ENCODE measurements at regions not wholly inside any gene's neighbourhood (a gene's known extent, or its start where the extent isn't known, plus 50 kb on each side); places are given as distances from the start of the nearest gene placed in this dataset.
A peak's percentile ranks its signal among the peaks of the same experiment; 100 is the strongest.

DNA sequence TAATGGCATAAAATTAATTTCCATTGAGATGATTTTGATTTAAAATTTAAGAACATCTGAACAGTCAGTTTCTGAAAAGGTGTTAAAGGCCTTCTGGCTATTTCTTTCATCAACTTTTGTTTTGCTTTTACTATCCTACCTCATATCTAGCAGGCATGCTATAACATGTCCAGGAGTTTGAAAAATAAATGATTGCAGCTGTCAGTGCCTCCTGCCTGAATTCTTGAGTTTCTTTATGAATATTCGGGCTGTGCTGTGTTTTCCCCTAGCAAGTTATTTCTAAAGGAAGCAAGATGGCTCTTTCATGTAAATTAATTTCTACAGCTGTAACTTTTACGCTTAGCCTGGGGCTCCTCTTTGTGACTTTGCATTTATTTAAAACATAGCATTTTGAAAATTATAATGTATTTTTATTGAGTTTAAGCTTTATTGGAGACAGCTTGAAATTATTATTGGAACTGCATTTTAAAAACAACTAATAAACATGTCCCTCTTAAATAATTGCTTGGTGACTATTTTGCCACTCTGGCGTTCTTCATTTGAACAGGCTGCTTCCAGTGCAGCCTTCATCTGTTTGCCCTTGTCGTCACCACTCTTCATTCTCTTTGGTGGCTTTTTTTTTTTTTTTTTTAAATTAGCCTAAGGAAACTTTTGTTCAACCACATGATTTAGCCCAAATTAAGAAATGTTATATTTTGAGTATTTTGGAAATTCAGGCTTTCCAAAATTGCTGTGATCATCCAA, 1083.4 kb upstream of the LRRN3 start:
- H3K23ac ChIP-seq (ENCODE audit: low read length): no peak overlapping the region

DNA sequence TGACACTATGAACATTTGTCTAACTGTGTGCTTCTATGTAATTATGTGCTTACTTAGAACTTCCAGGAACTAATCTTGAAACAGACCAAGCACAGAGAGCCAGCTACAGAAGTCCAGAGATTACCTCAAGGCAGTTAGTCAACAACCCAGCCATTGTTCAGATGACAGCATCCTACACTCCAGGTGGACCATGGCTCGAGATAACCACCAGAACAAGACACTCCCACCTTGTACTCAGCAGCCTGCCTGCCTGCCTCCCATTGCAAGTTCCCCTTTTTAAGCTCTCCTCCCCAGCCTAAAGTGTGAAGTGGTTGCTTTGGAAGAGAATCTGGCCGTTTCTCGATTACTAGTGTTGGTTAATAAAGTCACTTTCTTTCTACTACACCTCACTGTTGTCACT, 1080.6 kb upstream of the LRRN3 start:
- H2BK120ac ChIP-seq (ENCODE audit: low read depth, low read length): no peak overlapping the region
- H3K27me3 ChIP-seq (ENCODE audit: insufficient read depth, low read length, poor library complexity): no peaks in the 10 kb centered on the region
- no peak overlapping the region for H2BK15ac ChIP-seq (replicated peaks; ENCODE audit: low read depth)
- no peak overlapping the region for H3K4ac ChIP-seq (ENCODE audit: low read depth, low read length)
- H3K27ac ChIP-seq (ENCODE audit: low read depth, low read length): no peak overlapping the region
- no peak overlapping the region for H4K5ac ChIP-seq (ENCODE audit: low read length)
- H3K4me3 ChIP-seq (ENCODE audit: low read length): no peak overlapping the region
- no CpG with 5 or more reads among the region's 3 CpGs for WGBS (ENCODE audit: extremely low coverage, insufficient coverage, low lambda C conversion rate)
- H3K56ac ChIP-seq (ENCODE audit: low read length): no peak overlapping the region
- no peak overlapping the region for H3K18ac ChIP-seq (ENCODE audit: low read length)
- H3K4me2 ChIP-seq (ENCODE audit: low read length): no peak overlapping the region
- no peaks in the 10 kb centered on the region for H3K79me2 ChIP-seq (ENCODE audit: control insufficient read depth, insufficient read depth, low read length)
- H2AK5ac ChIP-seq (ENCODE audit: low read length): no peak overlapping the region
- H2BK5ac ChIP-seq (ENCODE audit: low read length): no peak overlapping the region
- DNase-seq: peak; percentile 49
- H3K4me1 ChIP-seq (ENCODE audit: control insufficient read depth, low read depth, low read length): no peaks in the 10 kb centered on the region
- no peak overlapping the region for H4K8ac ChIP-seq (ENCODE audit: low read depth, low read length)
- H3K23ac ChIP-seq (ENCODE audit: low read length): no peak overlapping the region
- H3K79me1 ChIP-seq (ENCODE audit: low read length): no peaks in the 10 kb centered on the region
- no peak overlapping the region for H3K9ac ChIP-seq (ENCODE audit: low read length)
- H3K36me3 ChIP-seq (ENCODE audit: control insufficient read depth, insufficient read depth, low read length): no peaks in the 10 kb centered on the region

More for the DNA sequence above, 1083.4 kb upstream of the LRRN3 start:
- H3K4ac ChIP-seq (ENCODE audit: low read depth, low read length): no peak overlapping the region
- no peak overlapping the region for H3K56ac ChIP-seq (ENCODE audit: low read length)
- no peaks in the 10 kb centered on the region for H3K27me3 ChIP-seq (ENCODE audit: insufficient read depth, low read length, poor library complexity)
- no peaks in the 10 kb centered on the region for H3K4me1 ChIP-seq (ENCODE audit: control insufficient read depth, low read depth, low read length)
- H4K5ac ChIP-seq (ENCODE audit: low read length): no peak overlapping the region
- no peaks in the 10 kb centered on the region for H3K79me2 ChIP-seq (ENCODE audit: control insufficient read depth, insufficient read depth, low read length)
- no peak overlapping the region for H3K4me2 ChIP-seq (ENCODE audit: low read length)
- no peak for DNase-seq
- H3K36me3 ChIP-seq (ENCODE audit: control insufficient read depth, insufficient read depth, low read length): no peaks in the 10 kb centered on the region
- no peak overlapping the region for H3K27ac ChIP-seq (ENCODE audit: low read depth, low read length)
- H3K4me3 ChIP-seq (ENCODE audit: low read length): no peak overlapping the region
- WGBS (ENCODE audit: extremely low coverage, insufficient coverage, low lambda C conversion rate): no CpG with 5 or more reads among the region's 4 CpGs
- H3K79me1 ChIP-seq (ENCODE audit: low read length): no peaks in the 10 kb centered on the region
- no peak overlapping the region for H2BK5ac ChIP-seq (ENCODE audit: low read length)
- no peak overlapping the region for H2AK5ac ChIP-seq (ENCODE audit: low read length)
- no peak overlapping the region for H2BK15ac ChIP-seq (replicated peaks; ENCODE audit: low read depth)
- no peak overlapping the region for H2BK120ac ChIP-seq (ENCODE audit: low read depth, low read length)
- H4K8ac ChIP-seq (ENCODE audit: low read depth, low read length): no peak overlapping the region
- no peak overlapping the region for H3K9ac ChIP-seq (ENCODE audit: low read length)
- H3K18ac ChIP-seq (ENCODE audit: low read length): no peak overlapping the region

DNA sequence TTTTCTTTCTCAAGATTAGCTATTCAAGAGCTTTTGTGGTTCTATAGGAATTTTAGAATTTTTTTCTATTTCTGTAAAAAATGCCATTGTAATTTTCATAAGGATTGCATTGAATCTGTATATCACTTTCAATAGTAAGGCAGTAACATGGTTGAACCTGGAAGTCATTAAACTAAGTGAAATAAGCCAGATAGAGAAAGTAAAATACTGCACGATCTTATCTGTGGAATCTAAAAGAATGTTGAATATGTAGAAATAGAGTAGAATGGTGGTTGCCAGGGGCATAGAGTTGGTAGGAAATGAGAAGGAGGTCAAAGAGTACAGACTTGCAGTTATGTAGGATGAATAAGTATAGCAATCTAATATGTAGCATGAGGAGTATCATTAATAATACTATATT, 1073.5 kb upstream of the LRRN3 start:
- Histone ChIP-seq H3K56ac (ENCODE audit: low read length) (no peak overlapping the region), H3K4ac (ENCODE audit: low read depth, low read length) (no peak overlapping the region), H2BK5ac (ENCODE audit: low read length) (no peak overlapping the region), H2AK5ac (ENCODE audit: low read length) (no peak overlapping the region), H3K27ac (ENCODE audit: low read depth, low read length) (no peak overlapping the region), H4K5ac (ENCODE audit: low read length) (no peak overlapping the region), H3K18ac (ENCODE audit: low read length) (no peak overlapping the region), H3K4me1 (ENCODE audit: control insufficient read depth, low read depth, low read length) (no peaks in the 10 kb centered on the region), H3K27me3 (ENCODE audit: insufficient read depth, low read length, poor library complexity) (no peaks in the 10 kb centered on the region), H3K9ac (ENCODE audit: low read length) (no peak overlapping the region), H3K23ac (ENCODE audit: low read length) (no peak overlapping the region), H2BK15ac (replicated peaks; ENCODE audit: low read depth) (no peak overlapping the region), H3K79me2 (ENCODE audit: control insufficient read depth, insufficient read depth, low read length) (no peaks in the 10 kb centered on the region), H3K79me1 (ENCODE audit: low read length) (no peaks in the 10 kb centered on the region), H3K4me2 (ENCODE audit: low read length) (no peak overlapping the region), H3K36me3 (ENCODE audit: control insufficient read depth, insufficient read depth, low read length) (no peaks in the 10 kb centered on the region), H4K8ac (ENCODE audit: low read depth, low read length) (no peak overlapping the region), H3K4me3 (ENCODE audit: low read length) (no peak overlapping the region), H2BK120ac (ENCODE audit: low read depth, low read length) (no peak overlapping the region)
- no peak for DNase-seq
- no CpG with 5 or more reads among the region's 1 CpG for WGBS (ENCODE audit: extremely low coverage, insufficient coverage, low lambda C conversion rate)

DNA sequence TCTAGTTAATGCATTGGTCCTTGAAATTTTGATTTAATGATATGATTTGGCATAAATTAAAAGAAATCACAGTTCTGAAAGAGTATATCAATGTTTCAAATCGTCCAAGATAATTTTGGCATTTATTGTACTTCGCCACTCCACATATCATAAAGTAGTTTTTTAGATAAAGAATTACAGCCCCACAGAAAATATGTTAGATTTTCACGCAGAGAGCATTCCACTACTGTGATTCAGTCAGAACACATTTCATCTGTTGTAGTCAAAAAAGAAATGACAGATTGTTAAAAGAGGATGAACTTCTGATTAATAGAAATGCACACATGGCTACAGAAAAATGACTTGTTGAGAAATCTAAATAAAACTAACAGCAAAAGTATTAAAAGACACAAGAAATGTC, 1063.5 kb upstream of the LRRN3 start:
- no peak overlapping the region for H3K27ac ChIP-seq (ENCODE audit: low read depth, low read length)
- no peaks in the 10 kb centered on the region for H3K79me2 ChIP-seq (ENCODE audit: control insufficient read depth, insufficient read depth, low read length)
- H2BK15ac ChIP-seq (replicated peaks; ENCODE audit: low read depth): no peak overlapping the region
- H2BK120ac ChIP-seq (ENCODE audit: low read depth, low read length): no peak overlapping the region
- H3K23ac ChIP-seq (ENCODE audit: low read length): no peak overlapping the region
- H2BK5ac ChIP-seq (ENCODE audit: low read length): no peak overlapping the region
- no peak overlapping the region for H4K5ac ChIP-seq (ENCODE audit: low read length)
- H3K9ac ChIP-seq (ENCODE audit: low read length): no peak overlapping the region
- no peaks in the 10 kb centered on the region for H3K4me1 ChIP-seq (ENCODE audit: control insufficient read depth, low read depth, low read length)
- H4K8ac ChIP-seq (ENCODE audit: low read depth, low read length): no peak overlapping the region
- WGBS (ENCODE audit: extremely low coverage, insufficient coverage, low lambda C conversion rate): no CpG with 5 or more reads among the region's 3 CpGs
- H3K79me1 ChIP-seq (ENCODE audit: low read length): no peaks in the 10 kb centered on the region
- no peak overlapping the region for H3K4me3 ChIP-seq (ENCODE audit: low read length)
- H3K4ac ChIP-seq (ENCODE audit: low read depth, low read length): no peak overlapping the region
- H3K4me2 ChIP-seq (ENCODE audit: low read length): no peak overlapping the region
- H3K36me3 ChIP-seq (ENCODE audit: control insufficient read depth, insufficient read depth, low read length): no peaks in the 10 kb centered on the region
- DNase-seq: no peak
- no peak overlapping the region for H2AK5ac ChIP-seq (ENCODE audit: low read length)
- no peaks in the 10 kb centered on the region for H3K27me3 ChIP-seq (ENCODE audit: insufficient read depth, low read length, poor library complexity)
- no peak overlapping the region for H3K18ac ChIP-seq (ENCODE audit: low read length)
- no peak overlapping the region for H3K56ac ChIP-seq (ENCODE audit: low read length)

DNA sequence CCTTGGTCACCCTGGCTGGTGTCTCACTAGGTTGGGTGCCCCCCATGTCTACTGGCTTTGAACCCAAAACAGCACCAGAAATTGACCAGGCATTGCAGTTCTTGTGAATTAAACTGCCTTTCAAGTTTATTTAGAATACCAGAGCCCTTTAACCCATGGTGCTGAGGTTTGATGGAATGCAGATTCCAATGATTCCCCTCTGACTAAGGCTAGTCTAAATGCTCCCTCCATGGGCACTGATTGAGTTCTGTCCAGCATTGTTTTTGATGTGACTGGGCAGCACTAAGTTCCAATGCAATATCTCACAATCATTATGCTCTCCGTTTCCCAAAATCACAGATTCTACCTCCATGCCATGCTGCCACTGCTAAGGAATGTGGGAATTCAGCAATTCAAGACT, 1047.4 kb upstream of the LRRN3 start:
- H2BK15ac ChIP-seq (replicated peaks; ENCODE audit: low read depth): no peak overlapping the region
- H3K36me3 ChIP-seq (ENCODE audit: control insufficient read depth, insufficient read depth, low read length): no peaks in the 10 kb centered on the region
- no peaks in the 10 kb centered on the region for H3K79me2 ChIP-seq (ENCODE audit: control insufficient read depth, insufficient read depth, low read length)
- H3K56ac ChIP-seq (ENCODE audit: low read length): no peak overlapping the region
- no peak overlapping the region for H3K23ac ChIP-seq (ENCODE audit: low read length)
- no peak overlapping the region for H3K4ac ChIP-seq (ENCODE audit: low read depth, low read length)
- no peak overlapping the region for H3K9ac ChIP-seq (ENCODE audit: low read length)
- no peaks in the 10 kb centered on the region for H3K4me1 ChIP-seq (ENCODE audit: control insufficient read depth, low read depth, low read length)
- no peak overlapping the region for H3K4me2 ChIP-seq (ENCODE audit: low read length)
- no peak overlapping the region for H3K27ac ChIP-seq (ENCODE audit: low read depth, low read length)
- H2BK5ac ChIP-seq (ENCODE audit: low read length): no peak overlapping the region
- no peak overlapping the region for H2AK5ac ChIP-seq (ENCODE audit: low read length)
- no peak overlapping the region for H3K4me3 ChIP-seq (ENCODE audit: low read length)
- DNase-seq: no peak
- no peak overlapping the region for H2BK120ac ChIP-seq (ENCODE audit: low read depth, low read length)
- no peak overlapping the region for H3K18ac ChIP-seq (ENCODE audit: low read length)
- H3K27me3 ChIP-seq (ENCODE audit: insufficient read depth, low read length, poor library complexity): no peaks in the 10 kb centered on the region
- WGBS (ENCODE audit: extremely low coverage, insufficient coverage, low lambda C conversion rate): no CpG with 5 or more reads among the region's 1 CpG
- no peak overlapping the region for H4K8ac ChIP-seq (ENCODE audit: low read depth, low read length)
- no peak overlapping the region for H4K5ac ChIP-seq (ENCODE audit: low read length)
- H3K79me1 ChIP-seq (ENCODE audit: low read length): no peaks in the 10 kb centered on the region

GRCh38 chr7:110050785-110051184, 1040.1 kb upstream of the LRRN3 start:
- Histone ChIP-seq H3K4me1 (ENCODE audit: control insufficient read depth, low read depth, low read length) (no peaks in the 10 kb centered on the region), H3K27ac (ENCODE audit: low read depth, low read length) (no peak overlapping the region), H2BK120ac (ENCODE audit: low read depth, low read length) (no peak overlapping the region), H4K5ac (ENCODE audit: low read length) (no peak overlapping the region), H3K4ac (ENCODE audit: low read depth, low read length) (no peak overlapping the region), H2BK15ac (replicated peaks; ENCODE audit: low read depth) (no peak overlapping the region), H3K23ac (ENCODE audit: low read length) (no peak overlapping the region), H3K9ac (ENCODE audit: low read length) (no peak overlapping the region), H3K56ac (ENCODE audit: low read length) (no peak overlapping the region), H3K27me3 (ENCODE audit: insufficient read depth, low read length, poor library complexity) (no peaks in the 10 kb centered on the region), H3K4me2 (ENCODE audit: low read length) (no peak overlapping the region), H2AK5ac (ENCODE audit: low read length) (no peak overlapping the region), H3K79me1 (ENCODE audit: low read length) (no peaks in the 10 kb centered on the region), H3K4me3 (ENCODE audit: low read length) (no peak overlapping the region), H3K79me2 (ENCODE audit: control insufficient read depth, insufficient read depth, low read length) (no peaks in the 10 kb centered on the region), H3K36me3 (ENCODE audit: control insufficient read depth, insufficient read depth, low read length) (no peaks in the 10 kb centered on the region), H3K18ac (ENCODE audit: low read length) (no peak overlapping the region), H4K8ac (ENCODE audit: low read depth, low read length) (no peak overlapping the region), H2BK5ac (ENCODE audit: low read length) (no peak overlapping the region)
- no CpG with 5 or more reads among the region's 2 CpGs for WGBS (ENCODE audit: extremely low coverage, insufficient coverage, low lambda C conversion rate)
- DNase-seq: no peak

Measured in mesendoderm (in vitro differentiated cells).